ENCODE measurements at regions not wholly inside any gene's neighbourhood (a gene's known extent, or its start where the extent isn't known, plus 50 kb on each side); places are given as distances from the start of the nearest gene placed in this dataset.

GRCh38 chr11:101743828-101744227 is 160.0 kb upstream of the TRPC6 start:
- no peak for FAIRE-seq
- no peak overlapping the region for H2AFZ ChIP-seq (ENCODE audit: low read length)
- TF ChIP-seq HDAC2 (IDR thresholded peaks at IDR 0.05; ENCODE audit: borderline replicate concordance in 1 of 2, low read depth in 2 of 2, low read length in 2 of 2) (no peak), TAF7 (optimal IDR thresholded peaks at IDR 0.05; ENCODE audit: borderline replicate concordance, low read depth, low read length) (no peak), SP1 (IDR thresholded peaks at IDR 0.05; ENCODE audit: low read depth, low read length) (no peak), RXRA (IDR thresholded peaks at IDR 0.05; ENCODE audit: insufficient read depth, low read depth, low read length) (no peak), MAX (IDR thresholded peaks at IDR 0.05) (no peak), TBP (IDR thresholded peaks at IDR 0.05; ENCODE audit: low read depth, low read length) (no peak), SIX5 (IDR thresholded peaks at IDR 0.05; ENCODE audit: low read depth, low read length) (no peak), CTBP2 (IDR thresholded peaks at IDR 0.05; ENCODE audit: borderline replicate concordance, insufficient read depth, insufficient read length, low read length) (no peak), RFX5 (IDR thresholded peaks at IDR 0.05; ENCODE audit: borderline replicate concordance, low read depth, low read length) (no peak), JUN (IDR thresholded peaks at IDR 0.05; ENCODE audit: low read depth, low read length) (no peak), CTCF (IDR thresholded peaks at IDR 0.05; ENCODE audit: control extremely low read depth in 1 of 3, insufficient read depth in 1 of 3, low read depth in 1 of 3, low read length in 3 of 3) (no peak), KDM1A (IDR thresholded peaks at IDR 0.05; ENCODE audit: borderline replicate concordance, low read length) (no peak), CHD2 (IDR thresholded peaks at IDR 0.05; ENCODE audit: low read length) (no peak)

More at GRCh38 chr11:101743828-101744227, 160.0 kb upstream of the TRPC6 start:
- H2AK5ac ChIP-seq (ENCODE audit: low read depth, low read length), result no peak overlapping the region
- no peak overlapping the region for H2BK20ac ChIP-seq (ENCODE audit: low read length)
- no peak overlapping the region for H4K5ac ChIP-seq (ENCODE audit: insufficient read length, low read depth, low read length)
- H4K91ac ChIP-seq (replicated peaks; ENCODE audit: insufficient read length, low read length), result no peak overlapping the region
- no peak overlapping the region for H4K8ac ChIP-seq (ENCODE audit: extremely low read depth, insufficient read depth, low read length)
- H3K27ac ChIP-seq (ENCODE audit: low read depth, low read length), result no peak overlapping the region
- H2BK15ac ChIP-seq (ENCODE audit: low read length), result no peak overlapping the region
- H3K27me3 ChIP-seq (replicated peaks in 1 of 4; ENCODE audit: control insufficient read depth in 3 of 4, extremely low read depth in 1 of 4, insufficient read depth in 3 of 4, low read length in 3 of 4), result no peaks in the 10 kb centered on the region
- H3K36me3 ChIP-seq (ENCODE audit: control insufficient read depth in 2 of 4, insufficient read depth in 4 of 4, low read length in 3 of 4), result no peaks in the 10 kb centered on the region
- H3K4me3 ChIP-seq (ENCODE audit: extremely low read depth in 1 of 4, insufficient read depth in 2 of 4, low read depth in 3 of 4, low read length in 4 of 4), result no peak overlapping the region
- H3K23me2 ChIP-seq (ENCODE audit: low read depth, low read length), result no peaks in the 10 kb centered on the region
- H3K79me1 ChIP-seq (ENCODE audit: low read depth, low read length), result no peaks in the 10 kb centered on the region
- no peaks in the 10 kb centered on the region for H3K79me2 ChIP-seq (ENCODE audit: control insufficient read depth in 1 of 2, insufficient read depth in 2 of 2, low read length in 2 of 2)
- no peak overlapping the region for H3K14ac ChIP-seq (ENCODE audit: insufficient read length)
- no peaks in the 10 kb centered on the region for H3K9me3 ChIP-seq (ENCODE audit: insufficient read depth in 2 of 2, low read depth in 1 of 2, low read length in 1 of 2)
- no peaks in the 10 kb centered on the region for H4K20me1 ChIP-seq (replicated peaks in 1 of 2; ENCODE audit: control insufficient read depth in 1 of 2, insufficient read depth in 2 of 2, low read length in 2 of 2)
- no peak overlapping the region for H3K4me2 ChIP-seq (ENCODE audit: insufficient read depth in 1 of 2, low read depth in 2 of 2, low read length in 2 of 2)
- DNase-seq (ENCODE audit: low read depth in 1 of 2, low spot score in 2 of 2), result no peak
- peaks cover 0 to 5% (median 2%) of the 10 kb centered on the region in 4 experiments; a peak in 3 of 7 replicates for H3K4me1 ChIP-seq (replicated peaks in 1 of 4; ENCODE audit: control insufficient read depth in 3 of 4, insufficient read depth in 4 of 4, low read length in 3 of 4)
- H2BK5ac ChIP-seq (ENCODE audit: low read depth, low read length), result no peak overlapping the region
- H3K56ac ChIP-seq (replicated peaks; ENCODE audit: insufficient read length, low read depth, low read length), result no peak overlapping the region
- CTCF ChIA-PET (ENCODE audit: partially characterized antibody), result interaction anchor here (1.5 kb wide), 1 partner anchor 54 kb away, joined by 4 read pairs; no protein-coding TSS in a partner anchor
- H3K9ac ChIP-seq (replicated peaks in 1 of 4; ENCODE audit: extremely low read depth in 1 of 4, low read depth in 3 of 4, low read length in 3 of 4), result no peak overlapping the region
- H2BK120ac ChIP-seq (replicated peaks; ENCODE audit: low read depth, low read length), result no peak overlapping the region
- no peak overlapping the region for H2BK12ac ChIP-seq (ENCODE audit: low read depth, low read length)
- H3K18ac ChIP-seq (ENCODE audit: extremely low read depth, low read length), result no peak overlapping the region
- no peak overlapping the region for H3K4ac ChIP-seq (replicated peaks; ENCODE audit: insufficient read length, low read depth, low read length)
- H3K23ac ChIP-seq (ENCODE audit: insufficient read length), result no peak overlapping the region
- POLR2A ChIA-PET (ENCODE audit: partially characterized antibody), result no interaction called here
